CMK (cell line): ENCODE measurements at regions not wholly inside any gene's neighbourhood (a gene's known extent, or its start where the extent isn't known, plus 50 kb on each side); places are given as distances from the start of the nearest gene placed in this dataset.
"Not testable (repeated sequence)": the region's sequence is repeated elsewhere in the genome, so short reads cannot be mapped to it uniquely, and the experiment has no call there.

Experiments
- DNase-seq: peaks from one replicate; pipeline ENCODE4 v3.0.0-alpha.2; 2010; ENCODE audit warnings: low read depth

DNA sequence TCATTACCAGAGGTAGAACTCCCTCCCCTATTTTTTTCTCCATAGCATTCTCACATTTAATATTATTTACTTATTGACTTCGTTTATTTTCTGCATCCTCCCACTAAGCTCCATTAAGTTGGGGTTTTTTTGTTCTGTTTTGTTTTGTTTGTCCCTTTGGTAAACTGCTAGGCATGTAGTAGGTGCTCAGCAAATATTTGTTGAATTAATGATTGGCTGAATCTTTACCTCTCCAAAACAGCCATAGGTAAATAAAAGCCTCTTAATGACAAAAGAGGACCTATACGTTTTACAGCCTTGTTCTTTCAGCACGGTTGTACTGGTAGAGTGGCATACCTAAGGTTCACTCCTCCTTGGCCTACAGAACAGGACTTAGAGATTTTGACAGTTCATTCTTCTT is 52.0 kb downstream of the PRORP start:
- no peak for DNase-seq

DNA sequence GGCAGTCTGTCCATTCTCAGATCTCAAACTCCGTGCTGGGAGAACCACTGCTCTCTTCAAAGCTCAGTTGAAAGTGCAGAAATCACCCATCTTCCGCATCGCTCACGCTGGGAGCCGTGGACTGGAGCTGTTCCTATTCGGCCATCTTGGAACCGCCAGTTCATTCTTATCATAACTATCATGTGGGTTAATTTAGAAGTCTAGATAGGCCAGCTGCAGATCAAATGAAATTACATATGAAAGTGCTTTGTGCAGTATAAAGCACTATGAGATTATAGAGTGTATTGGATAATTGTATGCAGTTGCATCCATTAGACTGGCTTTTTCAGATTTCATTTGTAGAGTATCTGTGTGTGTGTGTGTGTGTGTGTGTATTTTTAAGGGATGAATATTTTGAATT is 57.8 kb downstream of the PRORP start:
- DNase-seq: no peak

DNA sequence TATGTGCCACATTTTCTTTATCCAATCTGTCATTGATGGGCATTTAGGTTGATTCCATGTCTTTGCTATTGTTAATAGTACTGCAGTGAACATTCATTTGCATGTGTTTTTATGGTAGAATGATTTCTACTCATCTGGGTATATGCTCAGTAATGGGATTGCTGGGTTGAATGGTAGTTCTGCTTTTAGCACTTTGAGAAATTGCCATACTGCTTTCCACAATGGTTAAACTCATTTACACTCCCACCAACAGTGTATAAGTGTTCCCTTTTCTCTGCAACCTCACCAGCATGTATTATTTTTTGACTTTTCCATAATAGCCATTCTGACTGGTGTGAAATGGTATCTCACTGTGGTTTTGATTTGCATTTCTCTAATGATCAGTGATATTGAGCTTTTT is 62.5 kb downstream of the PRORP start:
- not testable (repeated sequence) for DNase-seq

DNA sequence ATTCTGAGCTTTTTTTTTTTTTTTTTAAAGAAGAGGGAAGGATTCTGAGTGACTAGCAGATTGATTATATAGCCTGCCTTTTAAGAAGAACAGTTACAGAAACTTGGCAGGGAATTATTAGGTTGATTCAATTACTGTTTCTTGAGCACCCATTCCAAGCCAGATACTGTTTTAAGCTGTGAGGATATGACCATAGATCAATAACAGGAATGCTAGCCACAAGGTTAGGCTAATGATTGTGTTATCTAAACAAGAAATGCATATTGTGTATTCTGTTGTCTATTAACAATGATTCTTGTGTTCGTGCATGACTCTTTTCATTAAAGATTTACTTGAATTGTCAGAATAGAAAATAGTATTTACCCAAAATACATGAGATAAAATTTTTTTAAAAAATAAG is 67.1 kb downstream of the PRORP start:
- no peak for DNase-seq

DNA sequence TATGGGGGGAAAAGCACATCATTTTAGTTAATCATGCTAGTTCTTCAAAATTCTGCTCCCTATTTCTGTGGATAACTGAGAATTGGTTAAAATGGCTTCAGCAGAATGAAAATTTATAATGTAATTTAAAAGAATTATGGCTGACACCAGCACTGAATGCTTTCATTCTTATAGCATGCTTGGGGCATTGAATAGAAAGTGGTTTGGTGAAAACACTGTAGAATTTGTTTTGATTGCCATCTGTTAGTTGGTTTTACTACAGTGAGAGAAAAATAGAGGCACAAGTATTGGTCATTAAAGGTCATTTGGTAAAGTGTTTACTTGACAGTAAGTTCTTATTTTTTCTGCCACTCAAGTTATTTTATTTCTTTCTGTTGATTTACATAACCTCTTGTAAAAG is 70.8 kb downstream of the PRORP start:
- no peak for DNase-seq

DNA sequence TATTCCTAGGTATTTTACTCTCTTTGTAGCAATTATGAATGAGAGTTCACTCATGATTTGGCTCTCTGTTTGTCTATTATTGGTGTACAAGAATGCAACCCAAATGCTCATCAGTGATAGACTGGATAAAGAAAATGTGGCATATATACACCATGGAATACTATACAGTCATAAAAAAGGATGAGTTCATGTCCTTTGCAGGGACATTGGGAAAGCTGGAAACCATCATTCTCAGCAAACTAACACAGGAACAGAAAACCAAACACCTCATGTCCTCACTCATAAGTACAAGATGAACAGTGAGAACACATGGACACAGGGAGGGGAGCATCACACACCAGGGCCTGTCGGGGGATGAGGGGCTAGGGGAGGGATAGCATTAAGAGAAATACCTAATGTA is 71.8 kb downstream of the PRORP start:
- not testable (repeated sequence) for DNase-seq

DNA sequence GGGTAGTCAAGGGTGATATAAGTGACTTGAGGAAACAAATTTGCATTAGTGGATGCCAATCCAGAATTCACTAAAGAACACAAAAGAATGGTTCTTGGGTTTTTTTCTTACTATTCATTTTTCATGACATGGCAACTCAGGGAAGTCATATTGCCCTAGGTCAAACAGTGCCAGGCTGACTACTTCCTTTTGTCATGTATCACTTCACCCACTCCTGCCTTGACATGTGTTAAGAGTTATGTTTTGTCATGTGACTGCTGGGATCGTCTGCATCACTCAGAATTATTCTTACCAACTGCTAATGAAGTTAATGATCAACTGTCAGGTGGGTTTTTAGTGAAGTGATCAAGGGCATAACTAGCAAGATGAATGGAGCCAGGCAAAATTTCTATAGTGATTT is 74.2 kb downstream of the PRORP start:
- DNase-seq: no peak

DNA sequence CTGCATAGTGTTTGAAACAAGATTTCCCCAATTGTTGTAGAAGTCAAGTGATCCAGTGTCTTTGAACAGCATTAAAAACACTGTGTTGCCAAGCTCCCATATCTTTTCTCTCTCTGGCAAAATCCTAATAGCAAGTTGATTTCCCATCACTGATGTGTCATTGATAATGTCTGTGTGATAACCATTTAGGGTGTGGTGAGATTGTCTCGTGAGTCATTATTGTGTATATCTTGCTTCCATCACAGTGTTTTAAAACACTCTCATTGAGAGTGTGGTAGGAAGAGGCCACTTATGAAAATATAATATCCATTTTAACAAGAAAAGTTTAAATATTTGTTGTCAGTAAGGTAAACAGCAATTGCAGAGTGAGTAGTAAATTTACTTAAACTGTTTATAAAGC is 74.7 kb downstream of the PRORP start:
- DNase-seq: no peak

DNA sequence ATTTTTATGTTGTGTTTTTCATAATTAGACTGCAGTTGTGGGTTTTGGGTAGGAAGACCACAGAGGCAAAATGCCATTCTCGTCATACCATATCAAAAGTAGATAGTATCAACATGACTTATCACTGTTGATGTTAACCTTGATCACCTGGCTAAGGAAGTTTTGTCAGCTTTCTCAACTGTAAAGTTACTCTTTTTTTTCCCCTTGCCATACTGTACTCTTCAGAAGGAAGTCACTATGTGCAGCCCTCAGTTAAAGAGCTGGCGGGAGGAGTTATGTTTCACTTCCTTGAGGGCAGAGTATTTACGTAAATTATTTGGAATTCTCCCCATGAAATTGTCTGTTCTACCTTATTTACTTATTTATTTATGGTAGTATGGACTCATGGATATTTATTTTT is 78.7 kb downstream of the PRORP start:
- no peak for DNase-seq

DNA sequence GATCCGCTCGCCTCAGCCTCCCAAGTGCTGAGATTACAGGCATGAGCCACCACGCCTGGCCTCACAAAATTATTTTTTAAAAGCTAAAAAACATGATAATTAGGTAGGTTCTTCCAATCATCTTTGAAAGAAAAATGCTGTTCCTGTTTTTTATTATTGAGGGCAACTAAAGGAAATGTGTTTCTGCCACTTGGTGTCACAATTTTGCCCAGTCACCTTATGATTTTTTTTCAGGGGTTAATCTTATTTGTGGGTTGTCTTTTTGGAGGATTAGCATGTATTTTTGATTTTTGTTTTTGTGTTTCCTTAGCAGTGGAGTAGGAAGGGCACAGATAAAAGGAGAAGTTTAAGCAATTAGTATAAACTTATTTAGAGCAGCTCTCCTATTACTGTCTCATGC is 79.8 kb downstream of the PRORP start:
- no peak for DNase-seq

DNA sequence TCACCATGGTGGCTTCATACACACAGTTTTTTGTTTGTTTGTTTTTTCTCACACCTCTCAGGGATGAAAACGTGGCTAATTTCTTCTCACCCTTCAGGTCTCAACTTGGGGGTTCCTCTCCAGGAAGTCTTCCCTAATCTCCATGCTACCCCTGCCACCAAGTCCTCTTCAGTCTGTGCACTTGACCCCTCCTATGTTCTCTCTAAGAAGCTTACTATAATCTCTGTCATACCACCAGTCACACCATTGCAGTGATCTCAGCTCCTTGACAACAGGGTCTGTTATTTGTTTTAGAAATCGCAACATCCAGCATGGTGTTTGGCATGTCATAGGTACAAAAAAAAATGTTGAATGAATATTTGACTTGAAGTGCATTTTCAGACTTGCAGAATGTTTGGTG is 83.4 kb downstream of the PRORP start:
- no peak for DNase-seq

DNA sequence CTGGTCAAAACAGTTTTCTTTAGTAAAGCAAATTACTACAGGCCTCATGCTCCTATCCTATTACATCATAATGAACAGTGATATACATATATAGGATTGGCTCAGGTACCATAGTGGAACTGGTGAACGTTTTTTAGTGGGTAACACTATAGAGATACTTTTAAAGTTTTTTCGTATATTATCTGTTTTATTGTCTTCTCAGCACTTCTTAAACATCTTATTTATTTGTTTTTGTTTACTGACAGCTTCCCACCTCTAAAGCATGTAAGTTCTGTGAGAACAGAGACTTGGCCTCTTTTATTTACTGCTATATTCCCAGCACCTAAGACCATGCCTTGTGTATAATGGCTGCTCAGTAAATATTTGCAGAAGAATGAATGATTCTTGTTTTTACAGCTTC is 81.1 kb upstream of the PSMA6 start:
- DNase-seq: no peak

DNA sequence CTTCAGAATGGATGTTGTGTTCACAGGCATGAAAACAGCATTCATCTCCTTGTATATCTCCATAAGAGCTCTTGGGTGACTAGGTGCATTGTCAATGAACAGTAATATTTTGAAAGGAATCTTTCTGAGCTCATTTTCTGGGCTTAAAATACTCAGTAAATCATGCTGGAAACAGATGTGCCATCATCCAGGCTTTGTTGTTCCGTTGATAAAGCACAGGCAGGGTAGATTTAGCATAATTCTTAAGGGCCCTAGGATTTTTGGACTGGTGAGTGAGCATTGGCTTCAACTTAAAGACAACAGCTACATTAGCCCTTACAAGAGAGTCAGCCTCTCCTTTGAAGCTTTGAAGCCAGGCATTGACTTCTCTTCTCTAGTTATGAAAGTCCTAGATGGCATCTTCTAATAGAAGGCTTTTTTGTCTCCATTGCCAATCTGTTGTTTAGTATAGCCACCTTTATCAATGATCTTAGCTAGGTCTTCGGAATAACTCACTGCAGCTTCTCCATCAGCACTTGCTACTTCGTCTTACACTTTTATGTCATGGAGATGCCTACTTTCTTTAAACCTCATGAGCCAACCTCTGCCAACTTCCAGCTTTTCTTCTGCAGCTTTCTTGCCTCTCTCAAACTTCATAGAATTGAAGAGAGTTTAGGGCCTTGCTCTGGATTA is 79.6 kb upstream of the PSMA6 start:
- DNase-seq: no peak

DNA sequence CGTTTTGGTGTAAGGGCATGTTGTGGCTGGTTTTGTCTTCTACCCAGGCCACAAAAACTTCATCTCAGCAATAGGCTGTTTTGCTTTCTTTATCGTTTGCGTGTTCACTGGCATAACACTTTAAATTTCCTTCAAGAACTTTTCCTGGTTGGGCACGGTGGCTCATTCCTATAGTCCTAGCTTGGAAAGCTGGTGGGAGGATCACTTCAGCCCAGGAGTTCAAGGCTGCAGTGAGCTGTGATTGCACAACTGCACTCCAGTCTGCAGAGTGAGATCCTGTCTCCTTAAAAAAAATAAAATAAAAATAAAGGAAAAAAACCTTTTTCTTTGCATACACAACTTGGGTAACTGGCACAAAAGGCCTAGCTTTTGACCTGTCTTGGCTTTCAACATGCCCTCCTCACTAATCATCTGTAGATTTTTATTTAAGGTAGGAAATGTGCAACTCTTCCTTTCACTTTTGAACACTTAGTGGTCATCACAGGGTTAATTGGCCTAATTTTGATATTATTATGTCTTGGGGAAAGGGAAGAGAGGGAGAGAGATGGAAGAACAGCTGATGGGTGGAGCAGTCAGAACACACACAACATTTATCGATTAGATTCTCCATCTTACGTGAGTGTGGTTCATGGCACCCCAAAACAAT is 78.9 kb upstream of the PSMA6 start:
- no peak for DNase-seq

DNA sequence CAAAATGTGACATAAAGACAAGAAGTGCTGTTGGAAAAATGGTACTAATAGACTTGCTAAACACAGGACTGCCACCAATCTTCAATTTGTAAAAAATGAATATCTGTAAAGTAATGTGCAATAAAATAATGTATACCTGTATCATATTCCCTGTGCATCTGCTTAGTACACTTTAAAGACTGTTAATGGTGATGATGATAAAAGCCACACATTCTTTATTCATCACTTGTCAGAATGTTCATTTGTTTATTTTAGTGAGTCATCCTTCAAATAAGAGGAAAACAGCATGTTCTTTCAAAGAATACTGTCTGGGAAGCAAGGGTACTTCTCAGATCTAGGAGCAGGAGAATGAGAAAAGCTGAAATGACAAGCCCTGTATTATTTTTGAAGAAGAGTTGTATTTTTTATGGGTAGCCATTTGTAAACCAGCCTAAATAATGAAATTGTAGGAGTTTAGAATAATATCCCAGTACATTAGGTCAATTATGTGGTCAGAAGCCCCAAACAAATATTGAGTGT is 78.3 kb upstream of the PSMA6 start:
- no peak for DNase-seq

DNA sequence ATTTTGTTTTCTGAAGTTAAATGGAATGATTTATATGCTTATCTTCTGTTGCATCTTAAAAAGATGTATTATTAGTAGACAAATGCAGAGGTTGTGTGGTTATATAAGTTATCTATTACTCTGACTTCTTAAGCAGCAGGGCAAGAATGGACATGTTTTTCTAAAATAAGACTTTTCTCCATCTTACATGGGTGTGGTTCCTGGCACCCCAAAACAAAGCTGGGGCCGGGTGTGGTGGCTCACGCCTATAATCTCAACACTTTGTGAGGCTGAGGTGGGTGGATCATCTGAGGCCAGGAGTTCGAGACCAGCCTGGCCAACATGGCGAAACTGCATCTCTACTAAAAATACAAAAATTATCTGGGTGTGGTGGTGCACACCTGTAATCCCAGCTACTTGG is 77.8 kb upstream of the PSMA6 start:
- DNase-seq: not testable (repeated sequence)

DNA sequence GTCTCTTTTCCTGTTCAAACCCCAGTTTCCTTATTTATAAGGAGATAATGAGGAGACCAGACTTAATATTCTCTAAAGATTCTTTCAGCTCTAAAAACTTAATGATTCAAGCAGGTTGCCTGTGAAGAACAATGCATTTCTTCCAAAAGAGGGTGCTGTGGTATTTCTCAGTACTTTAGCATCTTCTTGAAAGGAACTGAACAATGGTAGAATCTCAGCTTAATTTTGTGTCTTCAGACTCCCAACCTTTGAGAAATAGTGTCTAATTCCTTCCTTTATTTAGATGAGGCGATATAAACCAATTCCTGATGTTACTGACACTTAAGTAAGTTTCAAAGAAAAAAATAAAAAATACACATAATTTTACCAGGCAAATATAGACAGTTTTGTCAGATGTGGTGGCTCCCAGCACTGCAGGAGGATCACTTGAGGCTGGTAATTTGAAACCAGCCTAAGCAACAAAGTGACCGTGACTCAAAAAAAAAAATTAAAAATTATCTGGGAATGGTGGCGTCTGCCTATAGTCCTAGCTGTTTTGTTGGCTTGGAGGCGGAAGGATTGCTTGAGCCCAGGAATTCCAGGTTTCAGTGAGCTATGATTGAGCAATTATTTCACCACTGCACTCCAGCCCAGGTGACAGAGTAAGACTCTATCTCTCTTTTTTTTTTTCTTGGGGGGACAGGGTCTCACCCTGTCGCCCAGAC is 76.9 kb upstream of the PSMA6 start:
- no peak for DNase-seq

DNA sequence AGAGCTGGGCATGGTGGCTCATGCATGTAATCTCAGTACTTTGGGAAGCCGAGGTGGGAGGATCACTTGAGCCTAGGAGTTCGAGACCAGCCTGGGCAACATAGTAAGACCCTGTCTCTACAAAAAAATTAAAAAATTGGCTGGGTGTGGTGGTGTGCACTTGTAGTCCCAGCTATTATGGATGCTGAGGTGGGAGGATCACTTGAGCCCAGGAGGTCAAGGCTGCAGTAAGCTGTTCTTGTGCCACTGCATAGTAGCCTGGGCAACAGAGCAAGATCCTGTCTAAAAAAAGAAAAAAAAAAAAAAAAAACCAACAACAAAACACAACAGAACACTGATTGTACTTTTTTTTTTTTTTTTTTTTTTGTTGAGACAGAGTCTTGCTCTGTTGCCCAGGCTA is 74.0 kb upstream of the PSMA6 start:
- not testable (repeated sequence) for DNase-seq

DNA sequence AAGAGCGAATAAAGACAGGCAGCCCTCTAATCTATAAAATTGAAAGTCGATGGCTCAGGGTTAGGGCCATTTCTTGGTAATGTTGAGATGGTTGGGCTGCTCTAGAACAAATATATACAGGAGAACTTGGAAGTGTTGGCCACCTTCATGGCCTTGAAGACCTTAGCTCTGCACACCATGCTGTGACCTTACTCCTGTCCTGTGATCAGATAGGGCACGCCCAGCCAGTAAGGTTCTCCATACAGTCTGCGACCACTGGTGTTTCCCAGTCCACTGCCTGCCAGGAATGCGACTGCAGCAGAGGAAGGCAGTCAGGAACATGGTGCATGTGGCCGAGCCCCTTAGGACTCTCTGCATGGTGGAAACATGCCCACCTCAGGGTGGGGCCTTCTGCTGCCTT is 73.2 kb upstream of the PSMA6 start:
- no peak for DNase-seq

DNA sequence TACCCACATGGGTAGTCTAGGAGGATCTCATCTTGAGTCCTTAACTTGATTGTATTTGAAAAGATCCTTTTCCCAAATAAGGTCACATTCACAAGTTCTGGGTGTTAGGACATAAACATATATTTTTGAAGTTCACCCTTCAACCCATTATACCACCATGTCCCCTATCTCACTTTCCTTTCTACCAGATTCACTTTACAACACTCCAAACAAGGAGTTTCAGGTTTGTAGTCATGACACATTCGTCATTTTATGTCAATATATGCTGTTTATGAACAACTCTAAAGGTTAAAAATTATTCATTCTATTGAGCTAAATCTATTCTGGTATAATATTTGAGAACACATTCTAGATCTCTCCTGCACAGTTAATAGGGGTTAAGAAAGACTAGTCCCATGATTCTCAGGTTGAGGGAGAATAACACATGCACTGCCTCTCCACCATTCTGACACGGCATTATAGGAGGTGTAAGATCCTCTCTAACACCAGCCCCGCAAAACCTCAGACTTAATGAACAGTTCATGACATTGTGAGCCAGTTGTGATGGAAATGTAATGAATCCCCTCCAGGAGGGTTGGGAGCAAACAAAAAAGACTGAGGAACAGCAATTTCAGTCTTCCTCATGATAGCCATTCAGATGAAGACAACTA is 72.0 kb upstream of the PSMA6 start:
- no peak for DNase-seq

DNA sequence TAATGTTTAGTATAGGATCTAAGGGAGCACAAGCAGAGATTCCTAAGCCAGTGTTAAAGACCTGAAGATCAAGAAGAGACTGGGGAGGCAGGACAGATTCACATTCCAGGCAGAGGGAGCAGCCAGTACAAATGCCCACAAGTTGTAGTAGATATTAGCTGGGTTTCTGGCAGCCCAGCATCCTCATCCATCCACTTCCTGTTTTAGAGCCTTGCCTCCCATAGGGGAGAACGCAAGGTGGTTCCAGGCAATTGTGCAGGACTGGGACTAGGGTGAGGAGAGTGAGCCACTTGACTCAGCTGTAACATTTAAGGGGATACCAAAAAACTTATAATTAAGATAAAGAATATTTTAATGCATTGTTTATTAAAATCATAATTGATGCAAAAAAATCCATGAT is 71.3 kb upstream of the PSMA6 start:
- no peak for DNase-seq

DNA sequence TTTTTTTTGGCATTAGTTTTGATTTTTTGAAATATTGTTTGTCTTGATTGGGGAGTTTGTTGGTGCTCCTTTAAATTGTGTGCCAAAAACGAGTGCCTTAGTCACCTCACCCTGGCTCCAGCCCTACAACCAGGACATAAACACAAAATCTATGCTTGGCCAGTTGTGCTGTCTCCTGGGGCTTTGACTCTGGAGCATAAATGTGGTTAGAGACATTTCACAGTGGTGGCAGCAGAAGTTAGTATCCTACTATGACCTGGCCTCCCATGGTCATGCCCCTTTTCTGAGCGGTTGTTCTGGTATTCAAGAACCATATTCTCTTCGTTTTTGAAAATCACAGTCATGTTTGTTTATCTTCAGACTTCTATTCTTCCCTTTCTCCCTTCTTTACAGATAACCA is 70.7 kb upstream of the PSMA6 start:
- no peak for DNase-seq

DNA sequence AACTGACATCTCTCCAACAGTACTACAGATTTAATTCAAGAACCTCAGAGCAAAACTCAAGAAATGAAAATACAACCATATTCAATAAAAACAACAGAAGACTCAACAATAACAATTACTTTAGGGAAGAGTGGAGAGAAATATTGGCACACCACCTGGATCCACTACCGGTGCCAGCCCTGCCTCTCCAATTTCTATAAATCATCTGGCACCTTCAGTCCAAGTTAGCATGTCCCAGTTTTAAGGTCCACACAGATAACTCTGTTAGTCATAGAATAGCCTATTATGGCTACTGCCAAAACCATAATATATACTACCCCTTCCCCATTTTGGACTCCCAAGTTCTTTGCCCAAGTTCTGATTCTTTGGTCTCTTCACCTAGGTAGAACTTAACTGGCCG is 69.9 kb upstream of the PSMA6 start:
- no peak for DNase-seq
